GM12878 (cell line): ENCODE measurements at regions not wholly inside any gene's neighbourhood (a gene's known extent, or its start where the extent isn't known, plus 50 kb on each side); places are given as distances from the start of the nearest gene placed in this dataset.

ENCODE experiments used
- ATAC-seq: fragments of 200-7000 bp; cut with Tn5 transposase; 3 replicates; pipeline ENCODE4 v1.9.1; 2020; ENCODE audit warnings: mild to moderate bottlenecking, moderate library complexity
- BruUV-seq: library from RNA; stranded (reverse); fragments of 400-500 nt; replicated peaks from 2 replicates; lab custom pipeline; 2021; lab: Mats Ljungman, UMichigan
- CTCF ChIA-PET: fragments of 300-600 bp; sonication (Branson Sonifier 250); formaldehyde crosslinking; extraction: SDS; loops from one replicate; lab custom pipeline; 2021; ENCODE audit warnings: inconsistent platforms; lab: Yijun Ruan, JAX
- POLR2A ChIA-PET: fragments of 350-600 bp; formaldehyde crosslinking; extraction: SDS; loops from one replicate; lab custom pipeline; 2021; ENCODE audit warnings: inconsistent platforms; lab: Charles Lee
- RAD21 ChIA-PET: fragments of 300-600 bp; sonication (Branson Sonifier 250); formaldehyde crosslinking; loops from one replicate; lab custom pipeline; 2023; ENCODE audit warnings: antibody characterized with exemption; ENCODE audit not compliant: unreplicated experiment; lab: Charles Lee
- SMC1A ChIA-PET: fragments of 300-600 bp; sonication (Branson Sonifier 250); formaldehyde crosslinking; loops from one replicate; lab custom pipeline; 2023; ENCODE audit not compliant: unreplicated experiment, uncharacterized antibody; lab: Charles Lee
- DNase-seq: peaks from one replicate; pipeline ENCODE4 v3.0.0-alpha.2; 2011; ENCODE audit warnings: low read depth, low spot score
- FAIRE-seq: peaks from 3 replicates; lab custom pipeline; 2011; peaks lifted over from hg19 to GRCh38; lab: Jason Lieb, UNC
- H2AFZ ChIP-seq: 2 replicates; pipeline ENCODE4 v1.6.0; 2011; ENCODE audit warnings: low read depth, low read length, control low read depth; ENCODE audit not compliant: control insufficient read depth
- H3K27ac ChIP-seq: 2 replicates; pipeline ENCODE4 v1.5.1; 2011; ENCODE audit warnings: control low read depth; ENCODE audit not compliant: control insufficient read depth, insufficient read depth
- H3K27me3 ChIP-seq, 2 experiments: replicated peaks in 1 of 2; 2 replicates each; pipeline versions ENCODE4 v1.6.0 to v1.6.1; 2011; ENCODE audit warnings: low read length in 1 of 2; ENCODE audit not compliant: control insufficient read depth in 2 of 2, insufficient read depth in 2 of 2
- H3K36me3 ChIP-seq, 2 experiments: 2 replicates each; pipeline ENCODE4 v1.5.1; 2011; ENCODE audit warnings: low read length in 1 of 2; ENCODE audit not compliant: control insufficient read depth in 2 of 2, insufficient read depth in 2 of 2
- H3K4me1 ChIP-seq: 2 replicates; pipeline ENCODE4 v1.6.1; 2011; ENCODE audit warnings: mild to moderate bottlenecking, low read length, moderate library complexity, mixed read lengths; ENCODE audit not compliant: control insufficient read depth, insufficient read depth
- H3K4me2 ChIP-seq: 2 replicates; pipeline ENCODE4 v1.6.0; 2011; ENCODE audit warnings: control low read depth; ENCODE audit not compliant: control insufficient read depth, insufficient read depth
- H3K4me3 ChIP-seq: fragments of 200-600 bp; sonication (generic); 2 replicates; pipeline ENCODE4 v1.5.1; 2016
- H3K79me2 ChIP-seq: 2 replicates; pipeline ENCODE4 v1.6.0; 2011; ENCODE audit warnings: low read length; ENCODE audit not compliant: control insufficient read depth, insufficient read depth
- H3K9ac ChIP-seq: 2 replicates; pipeline ENCODE4 v1.8.0; 2011; ENCODE audit warnings: low read length, control low read depth, mixed read lengths; ENCODE audit not compliant: control insufficient read depth, insufficient read depth
- H3K9me3 ChIP-seq: replicated peaks from 3 replicates; pipeline ENCODE4 v1.5.1; 2011; ENCODE audit warnings: mild to moderate bottlenecking, low read length; ENCODE audit not compliant: control insufficient read depth, insufficient read depth
- H4K20me1 ChIP-seq: 2 replicates; pipeline ENCODE4 v1.6.0; 2011; ENCODE audit not compliant: control insufficient read depth, insufficient read depth
- CBX3 ChIP-seq: fragments of 200-600 bp; sonication (generic); IDR thresholded peaks from 2 replicates; pipeline ENCODE4 v1.6.1; 2016; ENCODE audit warnings: low read depth, borderline replicate concordance
- CREB1 ChIP-seq: IDR thresholded peaks from 2 replicates; pipeline ENCODE4 v1.6.1; 2012; ENCODE audit warnings: low read depth, mild to moderate bottlenecking, inconsistent platforms
- EP300 ChIP-seq, 2 experiments: fragments of 150-350 bp in 1 of 2; IDR thresholded peaks; 2 replicates each; pipeline ENCODE4 v1.6.1; 2011 to 2012; ENCODE audit warnings: low read depth in 2 of 2, low read length in 2 of 2, borderline replicate concordance in 1 of 2, improper control_type of control experiment in 1 of 2, inconsistent platforms in 1 of 2; ENCODE audit not compliant: control insufficient read depth in 1 of 2
- ETV6 ChIP-seq, 2 experiments: fragments of 450-650 bp in 1 of 2; IDR thresholded peaks in 1 of 2; conservative IDR thresholded peaks in 1 of 2; 2 replicates each; pipeline ENCODE4 v1.6.1; 2014; ENCODE audit warnings: antibody characterized with exemption in 1 of 2, borderline replicate concordance in 1 of 2, low read depth in 1 of 2, mild to moderate bottlenecking in 1 of 2, moderate library complexity in 1 of 2
- FOXK2 ChIP-seq: fragments of 450-650 bp; IDR thresholded peaks from 2 replicates; pipeline ENCODE4 v1.6.1; 2017; ENCODE audit warnings: mild to moderate bottlenecking, moderate library complexity
- IKZF1 ChIP-seq: fragments of 450-650 bp; conservative IDR thresholded peaks from 2 replicates; pipeline ENCODE4 v1.6.1; 2017; ENCODE audit warnings: antibody characterized with exemption, mild to moderate bottlenecking
- MYB ChIP-seq: fragments of 150-350 bp; IDR thresholded peaks from 2 replicates; pipeline ENCODE4 v1.6.1; 2014; ENCODE audit warnings: mild to moderate bottlenecking, low read depth, low read length, borderline replicate concordance
- NFYA ChIP-seq: IDR thresholded peaks from 2 replicates; pipeline ENCODE4 v1.6.1; 2011; ENCODE audit warnings: low read depth, mild to moderate bottlenecking, low read length, improper control_type of control experiment, borderline replicate concordance
- PAX8 ChIP-seq: fragments of 450-650 bp; IDR thresholded peaks from 2 replicates; pipeline ENCODE4 v1.6.1; 2017; ENCODE audit warnings: mild to moderate bottlenecking, moderate library complexity
- RAD51 ChIP-seq: fragments of 450-650 bp; IDR thresholded peaks from 2 replicates; pipeline ENCODE4 v1.6.1; 2016; ENCODE audit warnings: moderate library complexity, mild to moderate bottlenecking, inconsistent platforms
- RELA ChIP-seq: fragments of 450-650 bp; IDR thresholded peaks from 2 replicates; pipeline ENCODE4 v1.8.0; 2014; ENCODE audit warnings: borderline replicate concordance; ENCODE audit not compliant: partially characterized antibody
- WRNIP1 ChIP-seq: IDR thresholded peaks from 2 replicates; pipeline ENCODE4 v1.6.1; 2011; ENCODE audit warnings: low read depth, low read length, improper control_type of control experiment, borderline replicate concordance
- ZSCAN29 ChIP-seq: fragments of 450-650 bp; IDR thresholded peaks from 2 replicates; pipeline ENCODE4 v1.6.1; 2017; ENCODE audit warnings: mild to moderate bottlenecking, moderate library complexity
- ZZZ3 ChIP-seq: IDR thresholded peaks from 2 replicates; pipeline ENCODE4 v1.6.1; 2011; ENCODE audit warnings: low read depth; ENCODE audit not compliant: control insufficient read depth, insufficient read length
- WGBS: methylation state at CpG from one replicate; pipeline ENCODE4 v1.1.6; 2016; ENCODE audit warnings: low lambda C conversion rate; ENCODE audit not compliant: insufficient replicate concordance, insufficient coverage; ENCODE audit errors: missing lambda C conversion rate; 5-methylcytosine and 5-hydroxymethylcytosine counted together
- in situ Hi-C: fragments of 300-500 bp; cut with MboI; formaldehyde crosslinking; loops from 9 replicates; pipeline ENCODE4 v1.14.3; 2018; ENCODE audit warnings: mixed read lengths
- intact Hi-C: fragments of 100-400 bp; cut with micrococcal nuclease; formaldehyde crosslinking; loops from one replicate; pipeline ENCODE4 v1.14.2; 2022; ENCODE audit not compliant: unreplicated experiment
- TF ChIP-seq, protein P1 (sequence below): fragments of 450-650 bp; IDR thresholded peaks from 2 replicates; pipeline ENCODE4 v1.6.1; 2018; ENCODE audit warnings: borderline replicate concordance, mild to moderate bottlenecking; ENCODE audit not compliant: partially characterized antibody

DNA sequence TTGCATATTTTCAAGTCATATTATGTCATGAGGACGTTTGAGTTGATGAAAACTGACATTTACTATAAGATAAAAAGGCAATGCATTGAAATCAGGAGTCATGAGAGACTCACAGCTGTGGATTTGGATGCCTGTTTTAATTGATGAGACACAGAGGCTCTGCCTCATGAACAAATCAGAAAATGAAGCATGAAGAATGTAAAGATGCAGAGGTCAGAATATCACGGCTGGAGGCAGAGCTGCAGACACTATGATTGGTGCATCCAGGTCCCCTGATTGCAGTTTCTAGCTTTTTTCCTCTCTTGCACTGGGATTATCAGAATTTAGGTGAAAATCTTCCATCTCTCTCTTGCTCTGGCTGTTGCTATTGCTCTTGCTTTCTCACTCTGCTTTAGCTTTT, 74.7 kb downstream of the FAM47B start:
- BruUV-seq, result no TSS peak
- H3K27ac ChIP-seq, result no peak overlapping the region
- H3K4me1 ChIP-seq, result no peaks in the 10 kb centered on the region
- TF ChIP-seq FOXK2 (no peak), EP300 (IDR thresholded peaks at IDR 0.05; ENCODE audit: borderline replicate concordance in 1 of 2, control insufficient read depth in 1 of 2, low read depth in 2 of 2, low read length in 2 of 2) (no peak), WRNIP1 (no peak), RAD51 (no peak), ZZZ3 (no peak), RELA (no peak), ETV6 (conservative IDR thresholded peaks at IDR 0.05 in 1 of 2, IDR thresholded peaks at IDR 0.05 in 1 of 2; ENCODE audit: borderline replicate concordance in 1 of 2, low read depth in 1 of 2) (no peak), ZSCAN29 (no peak), MYB (no peak), CBX3 (no peak), CREB1 (no peak), IKZF1 (no peak), PAX8 (no peak), NFYA (no peak)
- TF ChIP-seq, protein P1, sequence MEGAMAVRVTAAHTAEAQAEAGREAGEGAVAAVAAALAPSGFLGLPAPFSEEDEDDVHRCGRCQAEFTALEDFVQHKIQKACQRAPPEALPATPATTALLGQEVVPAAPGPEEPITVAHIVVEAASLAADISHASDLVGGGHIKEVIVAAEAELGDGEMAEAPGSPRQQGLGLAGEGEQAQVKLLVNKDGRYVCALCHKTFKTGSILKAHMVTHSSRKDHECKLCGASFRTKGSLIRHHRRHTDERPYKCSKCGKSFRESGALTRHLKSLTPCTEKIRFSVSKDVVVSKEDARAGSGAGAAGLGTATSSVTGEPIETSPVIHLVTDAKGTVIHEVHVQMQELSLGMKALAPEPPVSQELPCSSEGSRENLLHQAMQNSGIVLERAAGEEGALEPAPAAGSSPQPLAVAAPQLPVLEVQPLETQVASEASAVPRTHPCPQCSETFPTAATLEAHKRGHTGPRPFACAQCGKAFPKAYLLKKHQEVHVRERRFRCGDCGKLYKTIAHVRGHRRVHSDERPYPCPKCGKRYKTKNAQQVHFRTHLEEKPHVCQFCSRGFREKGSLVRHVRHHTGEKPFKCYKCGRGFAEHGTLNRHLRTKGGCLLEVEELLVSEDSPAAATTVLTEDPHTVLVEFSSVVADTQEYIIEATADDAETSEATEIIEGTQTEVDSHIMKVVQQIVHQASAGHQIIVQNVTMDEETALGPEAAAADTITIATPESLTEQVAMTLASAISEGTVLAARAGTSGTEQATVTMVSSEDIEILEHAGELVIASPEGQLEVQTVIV, result no peak
- no peaks in the 10 kb centered on the region for H4K20me1 ChIP-seq
- in situ Hi-C loops (no loop called here), intact Hi-C loops (no loop called here)
- H3K27me3 ChIP-seq, result no peaks in the 10 kb centered on the region
- no peak overlapping the region for H2AFZ ChIP-seq
- no peaks in the 10 kb centered on the region for H3K79me2 ChIP-seq
- DNase-seq, result no peak
- no peaks in the 10 kb centered on the region for H3K36me3 ChIP-seq
- CTCF ChIA-PET, result interaction anchor here (0.8 kb wide), 1 partner anchor 16 kb away, joined by 3 read pairs; no protein-coding TSS in a partner anchor
- no peak overlapping the region for H3K4me3 ChIP-seq
- POLR2A ChIA-PET, result no interaction called here
- H3K9me3 ChIP-seq, result no peaks in the 10 kb centered on the region
- no peak overlapping the region for H3K4me2 ChIP-seq
- ATAC-seq, result no peak
- no peak for FAIRE-seq
- RAD21 ChIA-PET, result no interaction called here
- SMC1A ChIA-PET, result no interaction called here
- WGBS, result 0% methylated on average over 2 of the region's 2 CpGs
- H3K9ac ChIP-seq, result no peak overlapping the region
